Right lobe of liver (tissue), 6 donors: ENCODE measurements at regions not wholly inside any gene's neighbourhood (a gene's known extent, or its start where the extent isn't known, plus 50 kb on each side); places are given as distances from the start of the nearest gene placed in this dataset.

Experiments
- ATAC-seq, 4 donors: fragments of 200-7000 bp; cut with Tn5 transposase; one replicate each; pipeline ENCODE4 v1.9.1; 2020; ENCODE audit warnings: mild to moderate bottlenecking in 4 of 4, moderate library complexity in 4 of 4
- DNase-seq, 3 donors: peaks; one replicate each; pipeline ENCODE4 v3.0.0-alpha.2; 2020
- H3K27ac ChIP-seq, 3 donors: fragments of 200-600 bp; one replicate each; pipeline ENCODE4 v1.8.0; 2022
- H3K27me3 ChIP-seq, 2 donors: fragments of 200-600 bp; one replicate each; pipeline ENCODE4 v1.8.0; 2022
- H3K36me3 ChIP-seq, 4 donors: fragments of 200-600 bp; sonication (generic) in 1 of 4; one replicate each; pipeline versions ENCODE4 v1.5.1 to v1.8.0; 2017 to 2022; ENCODE audit warnings: control low read depth in 1 of 4
- H3K4me1 ChIP-seq, 4 donors: fragments of 200-600 bp; sonication (generic) in 1 of 4; one replicate each; pipeline versions ENCODE4 v1.5.1 to v1.8.0; 2017 to 2022; ENCODE audit warnings: control low read depth in 1 of 4
- H3K4me3 ChIP-seq, 3 donors: fragments of 200-600 bp; one replicate each; pipeline ENCODE4 v1.8.0; 2022
- H3K9me3 ChIP-seq, 4 donors: fragments of 200-600 bp; sonication (generic) in 1 of 4; one replicate each; pipeline versions ENCODE4 v1.5.1 to v1.8.0; 2017 to 2022; ENCODE audit warnings: control low read depth in 1 of 4
- CTCF ChIP-seq, 4 donors: fragments of 200-600 bp in 3 of 4; fragments of 450-650 bp in 1 of 4; IDR thresholded peaks; one replicate each; pipeline versions ENCODE4 v1.5.1 to v1.8.0; 2016 to 2022; ENCODE audit warnings: antibody characterized with exemption in 4 of 4, mild to moderate bottlenecking in 2 of 4
- POLR2A ChIP-seq: fragments of 450-650 bp; IDR thresholded peaks from one replicate; pipeline ENCODE4 v1.6.1; 2017; ENCODE audit warnings: antibody characterized with exemption, mild to moderate bottlenecking
- WGBS: methylation state at CpG from one replicate; pipeline ENCODE4 v1.1.6; 2018; ENCODE audit warnings: low coverage, low lambda C conversion rate; ENCODE audit not compliant: insufficient coverage; ENCODE audit errors: missing lambda C conversion rate; 5-methylcytosine and 5-hydroxymethylcytosine counted together
- intact Hi-C, 2 donors: fragments of 100-400 bp; cut with DNase I; formaldehyde crosslinking; loops; one replicate each; pipeline versions ENCODE4 v1.11.2 to v1.14.1; 2022
- donor health status: DM: no; HTN: yes; CAD: no.
- donor health status: DM: no; HTN: no; CAD: no.
- donor health status: DM: no; HTN: no; CAD: no.
- donor health status: DM: no; HTN: yes; CAD: no.
- donor health status: DM: no; HTN: yes; CAD: no.

GRCh38 chr22:27663812-27664211, 137.7 kb downstream of the MN1 start:
- TF ChIP-seq POLR2A: no peak
- no peak for TF ChIP-seq CTCF (IDR thresholded peaks at IDR 0.05)
- Histone ChIP-seq H3K27me3 (no peaks in the 10 kb centered on the region), H3K4me3 (no peak overlapping the region), H3K9me3 (no peaks in the 10 kb centered on the region), H3K27ac (no peak overlapping the region), H3K36me3 (no peaks in the 10 kb centered on the region), H3K4me1 (no peaks in the 10 kb centered on the region)
- ATAC-seq (no peak), DNase-seq (no peak)
- 39% methylated on average over 5 of the region's 5 CpGs for WGBS
- intact Hi-C loops: no loop called here

- intact Hi-C loops: no loop called here
- ATAC-seq: no peak
- H3K27me3 ChIP-seq: no peaks in the 10 kb centered on the region
- H3K36me3 ChIP-seq: no peaks in the 10 kb centered on the region
- TF ChIP-seq CTCF (IDR thresholded peaks at IDR 0.05) (no peak), POLR2A (no peak)
- no peak for DNase-seq
- H3K4me3 ChIP-seq: no peak overlapping the region
- H3K9me3 ChIP-seq: no peaks in the 10 kb centered on the region
- H3K27ac ChIP-seq: no peak overlapping the region
- H3K4me1 ChIP-seq: no peaks in the 10 kb centered on the region
- WGBS: 74% methylated on average over 3 of the region's 4 CpGs
Measured at GRCh38 chr22:27666272-27666997, 135.1 kb downstream of the MN1 start.

GRCh38 chr22:27667121-27667843, 134.3 kb downstream of the MN1 start:
- 58% methylated on average over 14 of the region's 16 CpGs for WGBS
- DNase-seq (no peak), ATAC-seq (no peak)
- Histone ChIP-seq H3K36me3 (no peaks in the 10 kb centered on the region), H3K27ac (no peak overlapping the region), H3K9me3 (no peaks in the 10 kb centered on the region), H3K4me1 (no peaks in the 10 kb centered on the region), H3K27me3 (no peaks in the 10 kb centered on the region), H3K4me3 (no peak overlapping the region)
- TF ChIP-seq CTCF (IDR thresholded peaks at IDR 0.05) (no peak), POLR2A (no peak)
- intact Hi-C loops: no loop called here

GRCh38 chr22:27668828-27669797, 132.4 kb downstream of the MN1 start:
- TF ChIP-seq CTCF (IDR thresholded peaks at IDR 0.05) (no peak), POLR2A (no peak)
- WGBS: 28% methylated on average over 2 of the region's 7 CpGs
- Histone ChIP-seq H3K27ac (no peak overlapping the region), H3K4me3 (no peak overlapping the region), H3K36me3 (no peaks in the 10 kb centered on the region), H3K4me1 (no peaks in the 10 kb centered on the region), H3K9me3 (no peaks in the 10 kb centered on the region), H3K27me3 (no peaks in the 10 kb centered on the region)
- intact Hi-C loops: no loop called here
- ATAC-seq (peak in 3 of 4 donors; percentile 9 to 39 (median 23)), DNase-seq (no peak)
